GM12878 (cell line): ENCODE measurements at regions not wholly inside any gene's neighbourhood (a gene's known extent, or its start where the extent isn't known, plus 50 kb on each side); places are given as distances from the start of the nearest gene placed in this dataset.

Experiments
- BRCA1 ChIP-seq: IDR thresholded peaks from 2 replicates; pipeline ENCODE4 v1.6.1; 2011; ENCODE audit warnings: low read depth, low read length, improper control_type of control experiment
- CTCF ChIP-seq, 3 experiments: IDR thresholded peaks in 2 of 3; conservative IDR thresholded peaks in 1 of 3; 2 replicates each; pipeline ENCODE4 v1.5.1; 2011; ENCODE audit warnings: low read depth in 3 of 3, low read length in 3 of 3, mild to moderate bottlenecking in 3 of 3, control low read depth in 2 of 3, moderate library complexity in 2 of 3, inconsistent platforms in 1 of 3, mixed read lengths in 1 of 3; ENCODE audit not compliant: control insufficient read depth in 2 of 3, insufficient read depth in 1 of 3; ENCODE audit errors: extremely low read depth in 1 of 3
- DPF2 ChIP-seq: fragments of 450-650 bp; IDR thresholded peaks from 2 replicates; pipeline ENCODE4 v1.6.1; 2017; ENCODE audit warnings: mild to moderate bottlenecking
- EP300 ChIP-seq, 2 experiments: fragments of 150-350 bp in 1 of 2; IDR thresholded peaks; 2 replicates each; pipeline ENCODE4 v1.6.1; 2011 to 2012; ENCODE audit warnings: low read depth in 2 of 2, low read length in 2 of 2, borderline replicate concordance in 1 of 2, improper control_type of control experiment in 1 of 2, inconsistent platforms in 1 of 2; ENCODE audit not compliant: control insufficient read depth in 1 of 2
- GABPA ChIP-seq: IDR thresholded peaks from 2 replicates; pipeline ENCODE4 v1.6.1; 2014; ENCODE audit warnings: antibody characterized with exemption, low read depth, mild to moderate bottlenecking, inconsistent platforms
- IRF5 ChIP-seq: fragments of 450-650 bp; IDR thresholded peaks from 2 replicates; pipeline ENCODE4 v1.6.1; 2017; ENCODE audit warnings: borderline replicate concordance
- POLR2A ChIP-seq: IDR thresholded peaks from 2 replicates; pipeline ENCODE4 v1.6.1; 2011; ENCODE audit warnings: low read depth, mild to moderate bottlenecking, low read length
- SP1 ChIP-seq: IDR thresholded peaks from one replicate; pipeline ENCODE4 v1.6.1; 2011; ENCODE audit warnings: low read depth, low read length
- SUPT20H ChIP-seq: IDR thresholded peaks from 2 replicates; pipeline ENCODE4 v1.6.1; 2011; ENCODE audit warnings: low read depth, mild to moderate bottlenecking, low read length, moderate library complexity, borderline replicate concordance; ENCODE audit not compliant: control insufficient read depth
- TAF1 ChIP-seq: IDR thresholded peaks from 2 replicates; pipeline ENCODE4 v1.6.1; 2011; ENCODE audit warnings: mild to moderate bottlenecking, low read depth, low read length, borderline replicate concordance
- TARDBP ChIP-seq: IDR thresholded peaks from 2 replicates; pipeline ENCODE4 v1.6.1; 2016; ENCODE audit warnings: borderline replicate concordance
- ZNF217 ChIP-seq: fragments of 450-650 bp; IDR thresholded peaks from 2 replicates; pipeline ENCODE4 v1.6.1; 2017; ENCODE audit warnings: antibody characterized with exemption, mild to moderate bottlenecking
- ZZZ3 ChIP-seq: IDR thresholded peaks from 2 replicates; pipeline ENCODE4 v1.6.1; 2011; ENCODE audit warnings: low read depth; ENCODE audit not compliant: control insufficient read depth, insufficient read length

- TF ChIP-seq SP1 = no peak
- no peak for TF ChIP-seq POLR2A
- no peak for TF ChIP-seq TAF1
- no peak for TF ChIP-seq IRF5
- TF ChIP-seq BRCA1 = no peak
- no peak for TF ChIP-seq GABPA
- TF ChIP-seq ZNF217 = no peak
- no peak for TF ChIP-seq SUPT20H
- TF ChIP-seq DPF2 = no peak
- no peak for TF ChIP-seq ZZZ3
- no peak for TF ChIP-seq EP300 (IDR thresholded peaks at IDR 0.05; ENCODE audit: borderline replicate concordance in 1 of 2, control insufficient read depth in 1 of 2, low read depth in 2 of 2, low read length in 2 of 2)
- TF ChIP-seq TARDBP = no peak
- TF ChIP-seq CTCF (IDR thresholded peaks at IDR 0.05 in 2 of 3, conservative IDR thresholded peaks at IDR 0.05 in 1 of 3; ENCODE audit: control insufficient read depth in 2 of 3, extremely low read depth in 1 of 3, insufficient read depth in 1 of 3, low read depth in 3 of 3, low read length in 3 of 3) = no peak
Observed at GRCh38 chr12:113645603-113646002, 173.9 kb upstream of the LHX5 start.
